Endothelial cell of umbilical vein (primary cell): ENCODE measurements at regions not wholly inside any gene's neighbourhood (a gene's known extent, or its start where the extent isn't known, plus 50 kb on each side); places are given as distances from the start of the nearest gene placed in this dataset.

Source experiments
- EZH2 ChIP-seq: IDR thresholded peaks from 2 replicates; pipeline ENCODE4 v1.6.1; 2012; ENCODE audit warnings: borderline replicate concordance, low read depth, mild to moderate bottlenecking, moderate library complexity, low read length, inconsistent platforms; ENCODE audit not compliant: severe bottlenecking
- FOS ChIP-seq: IDR thresholded peaks from 2 replicates; pipeline ENCODE4 v1.6.1; 2011; ENCODE audit warnings: mild to moderate bottlenecking, low read length, moderate library complexity, borderline replicate concordance; ENCODE audit not compliant: insufficient read depth
- MAX ChIP-seq: IDR thresholded peaks from 2 replicates; pipeline ENCODE4 v1.6.1; 2011; ENCODE audit not compliant: insufficient read depth, insufficient read length
- POLR2A ChIP-seq: IDR thresholded peaks from 2 replicates; pipeline ENCODE4 v1.6.1; 2012; ENCODE audit warnings: low read depth, mild to moderate bottlenecking, control low read depth, low read length
- TF ChIP-seq, protein P1 (sequence below), 2 donors: IDR thresholded peaks; 1 replicate in 1 of 2; 2 replicates in 1 of 2; pipeline ENCODE4 v1.5.1; 2011; ENCODE audit warnings: low read length in 2 of 2, mild to moderate bottlenecking in 2 of 2, moderate library complexity in 2 of 2, control low read depth in 1 of 2, inconsistent platforms in 1 of 2, low read depth in 1 of 2; ENCODE audit not compliant: insufficient read depth in 1 of 2; ENCODE audit errors: extremely low read depth in 1 of 2

DNA sequence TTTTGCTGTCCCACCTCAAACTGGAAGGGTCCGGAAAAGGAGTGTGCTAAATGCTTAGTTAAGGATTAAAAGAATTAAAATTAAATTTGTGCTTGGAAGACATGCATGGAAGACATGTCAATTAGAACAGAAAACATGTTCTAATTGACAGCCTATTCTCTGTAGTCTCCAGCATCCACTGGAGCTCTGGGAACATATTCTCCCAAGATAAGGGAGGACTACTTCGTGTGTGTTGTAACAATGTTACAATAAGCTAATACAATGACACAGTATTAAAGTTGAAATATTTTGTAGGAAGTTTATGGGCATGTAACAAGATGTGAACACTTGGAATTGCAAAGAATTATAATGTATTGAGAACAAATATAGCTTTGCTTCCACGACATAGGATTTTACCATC, 567.4 kb upstream of the CITED2 start:
- TF ChIP-seq, protein P1, sequence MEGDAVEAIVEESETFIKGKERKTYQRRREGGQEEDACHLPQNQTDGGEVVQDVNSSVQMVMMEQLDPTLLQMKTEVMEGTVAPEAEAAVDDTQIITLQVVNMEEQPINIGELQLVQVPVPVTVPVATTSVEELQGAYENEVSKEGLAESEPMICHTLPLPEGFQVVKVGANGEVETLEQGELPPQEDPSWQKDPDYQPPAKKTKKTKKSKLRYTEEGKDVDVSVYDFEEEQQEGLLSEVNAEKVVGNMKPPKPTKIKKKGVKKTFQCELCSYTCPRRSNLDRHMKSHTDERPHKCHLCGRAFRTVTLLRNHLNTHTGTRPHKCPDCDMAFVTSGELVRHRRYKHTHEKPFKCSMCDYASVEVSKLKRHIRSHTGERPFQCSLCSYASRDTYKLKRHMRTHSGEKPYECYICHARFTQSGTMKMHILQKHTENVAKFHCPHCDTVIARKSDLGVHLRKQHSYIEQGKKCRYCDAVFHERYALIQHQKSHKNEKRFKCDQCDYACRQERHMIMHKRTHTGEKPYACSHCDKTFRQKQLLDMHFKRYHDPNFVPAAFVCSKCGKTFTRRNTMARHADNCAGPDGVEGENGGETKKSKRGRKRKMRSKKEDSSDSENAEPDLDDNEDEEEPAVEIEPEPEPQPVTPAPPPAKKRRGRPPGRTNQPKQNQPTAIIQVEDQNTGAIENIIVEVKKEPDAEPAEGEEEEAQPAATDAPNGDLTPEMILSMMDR (IDR thresholded peaks at IDR 0.05; ENCODE audit: extremely low read depth in 1 of 2, insufficient read depth in 1 of 2, low read depth in 1 of 2, low read length in 2 of 2), result no peak
- TF ChIP-seq MAX, result no peak
- no peak for TF ChIP-seq POLR2A
- no peak for TF ChIP-seq EZH2
- no peak for TF ChIP-seq FOS
